ENCODE measurements at regions not wholly inside any gene's neighbourhood (a gene's known extent, or its start where the extent isn't known, plus 50 kb on each side); places are given as distances from the start of the nearest gene placed in this dataset.

DNA sequence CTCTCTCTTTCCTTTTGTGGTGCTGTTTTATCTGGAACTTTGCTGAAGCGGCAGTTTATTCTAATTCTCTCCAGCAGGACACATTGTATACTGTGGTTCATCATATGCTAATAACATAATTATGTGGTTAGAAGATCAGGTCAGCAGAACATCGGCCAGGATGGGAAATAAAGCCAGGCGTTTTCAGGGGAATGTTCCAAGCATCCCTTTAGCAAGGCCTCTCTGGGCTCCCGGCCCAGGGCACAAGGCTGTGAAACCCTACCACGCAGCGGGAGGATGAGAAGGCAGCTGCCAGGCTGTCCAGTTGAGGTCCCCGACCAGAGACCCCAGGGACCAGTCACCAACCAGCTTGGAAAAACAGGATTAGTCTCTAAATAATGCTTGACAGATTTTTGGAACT is 112.2 kb upstream of the GALNT17 start:
- TF ChIP-seq CTCF (IDR thresholded peaks at IDR 0.05; ENCODE audit: insufficient read depth, low read length) (no peak), SPI1 (IDR thresholded peaks at IDR 0.05; ENCODE audit: borderline replicate concordance, low read depth) (no peak), POLR2AphosphoS5 (IDR thresholded peaks at IDR 0.05; ENCODE audit: low read depth) (no peak), GABPA (IDR thresholded peaks at IDR 0.05; ENCODE audit: low read depth) (no peak)
- TF ChIP-seq, protein P1, sequence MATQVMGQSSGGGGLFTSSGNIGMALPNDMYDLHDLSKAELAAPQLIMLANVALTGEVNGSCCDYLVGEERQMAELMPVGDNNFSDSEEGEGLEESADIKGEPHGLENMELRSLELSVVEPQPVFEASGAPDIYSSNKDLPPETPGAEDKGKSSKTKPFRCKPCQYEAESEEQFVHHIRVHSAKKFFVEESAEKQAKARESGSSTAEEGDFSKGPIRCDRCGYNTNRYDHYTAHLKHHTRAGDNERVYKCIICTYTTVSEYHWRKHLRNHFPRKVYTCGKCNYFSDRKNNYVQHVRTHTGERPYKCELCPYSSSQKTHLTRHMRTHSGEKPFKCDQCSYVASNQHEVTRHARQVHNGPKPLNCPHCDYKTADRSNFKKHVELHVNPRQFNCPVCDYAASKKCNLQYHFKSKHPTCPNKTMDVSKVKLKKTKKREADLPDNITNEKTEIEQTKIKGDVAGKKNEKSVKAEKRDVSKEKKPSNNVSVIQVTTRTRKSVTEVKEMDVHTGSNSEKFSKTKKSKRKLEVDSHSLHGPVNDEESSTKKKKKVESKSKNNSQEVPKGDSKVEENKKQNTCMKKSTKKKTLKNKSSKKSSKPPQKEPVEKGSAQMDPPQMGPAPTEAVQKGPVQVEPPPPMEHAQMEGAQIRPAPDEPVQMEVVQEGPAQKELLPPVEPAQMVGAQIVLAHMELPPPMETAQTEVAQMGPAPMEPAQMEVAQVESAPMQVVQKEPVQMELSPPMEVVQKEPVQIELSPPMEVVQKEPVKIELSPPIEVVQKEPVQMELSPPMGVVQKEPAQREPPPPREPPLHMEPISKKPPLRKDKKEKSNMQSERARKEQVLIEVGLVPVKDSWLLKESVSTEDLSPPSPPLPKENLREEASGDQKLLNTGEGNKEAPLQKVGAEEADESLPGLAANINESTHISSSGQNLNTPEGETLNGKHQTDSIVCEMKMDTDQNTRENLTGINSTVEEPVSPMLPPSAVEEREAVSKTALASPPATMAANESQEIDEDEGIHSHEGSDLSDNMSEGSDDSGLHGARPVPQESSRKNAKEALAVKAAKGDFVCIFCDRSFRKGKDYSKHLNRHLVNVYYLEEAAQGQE (IDR thresholded peaks at IDR 0.05; ENCODE audit: insufficient replicate concordance, low read depth) = no peak
- no peak overlapping the region for H3K4me3 ChIP-seq (replicated peaks; ENCODE audit: insufficient read depth, low read length)
- no peak overlapping the region for H3K27ac ChIP-seq (replicated peaks)
- no peaks in the 10 kb centered on the region for H3K27me3 ChIP-seq (ENCODE audit: insufficient read depth, poor library complexity, severe bottlenecking)
- DNase-seq (ENCODE audit: low read depth in 1 of 2, low spot score in 1 of 2) = no peak

DNA sequence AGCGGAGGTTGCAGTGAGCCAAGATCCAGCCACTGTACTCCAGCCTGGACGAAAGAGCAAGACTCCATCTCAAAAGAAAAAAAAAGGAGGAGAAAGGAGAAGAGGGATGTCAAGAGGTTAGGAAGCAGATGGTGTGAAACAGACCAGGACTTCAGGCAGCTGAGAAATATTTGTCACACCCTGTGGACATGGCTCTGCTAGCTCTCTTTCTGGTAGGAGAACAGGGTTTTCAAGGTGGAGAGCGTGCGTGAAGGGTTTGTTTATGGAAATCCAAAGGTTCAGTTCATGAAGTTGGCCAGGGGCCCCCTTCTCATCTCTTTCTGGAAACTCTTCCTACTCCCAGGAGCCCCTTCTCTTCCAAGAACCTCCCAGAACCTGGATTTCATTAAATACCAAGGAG is 110.8 kb upstream of the GALNT17 start:
- no peak for DNase-seq (ENCODE audit: low read depth in 1 of 2, low spot score in 1 of 2)
- Histone ChIP-seq H3K27me3 (ENCODE audit: insufficient read depth, poor library complexity, severe bottlenecking) (no peaks in the 10 kb centered on the region), H3K27ac (replicated peaks) (no peak overlapping the region), H3K4me3 (replicated peaks; ENCODE audit: insufficient read depth, low read length) (no peak overlapping the region)
- TF ChIP-seq GABPA (IDR thresholded peaks at IDR 0.05; ENCODE audit: low read depth) = no peak
- TF ChIP-seq POLR2AphosphoS5 (IDR thresholded peaks at IDR 0.05; ENCODE audit: low read depth) = no peak
- TF ChIP-seq SPI1 (IDR thresholded peaks at IDR 0.05; ENCODE audit: borderline replicate concordance, low read depth) = no peak
- TF ChIP-seq, protein P1 (IDR thresholded peaks at IDR 0.05; ENCODE audit: insufficient replicate concordance, low read depth) = no peak
- no peak for TF ChIP-seq CTCF (IDR thresholded peaks at IDR 0.05; ENCODE audit: insufficient read depth, low read length)

DNA sequence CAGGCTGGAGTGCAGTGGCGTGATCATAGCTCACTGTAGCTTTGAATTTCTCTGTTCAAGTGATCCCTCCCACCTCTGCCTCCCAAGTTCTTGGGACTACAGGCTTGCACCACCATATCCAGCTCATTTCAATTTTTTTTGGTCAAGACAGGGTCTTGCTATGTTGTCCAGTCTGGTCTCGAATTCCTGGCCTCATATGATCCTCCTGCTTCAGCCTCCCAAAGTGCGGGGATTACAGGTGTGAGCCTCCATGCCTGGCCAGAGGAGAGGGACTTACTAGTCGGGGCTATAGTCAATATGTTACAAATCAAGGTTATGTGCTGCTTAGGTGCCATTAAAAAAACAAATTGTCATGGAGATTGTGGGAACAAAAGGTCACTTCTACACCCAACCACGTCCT is 105.3 kb upstream of the GALNT17 start:
- Histone ChIP-seq H3K27ac (replicated peaks) (no peak overlapping the region), H3K4me3 (replicated peaks; ENCODE audit: insufficient read depth, low read length) (no peak overlapping the region), H3K27me3 (ENCODE audit: insufficient read depth, poor library complexity, severe bottlenecking) (no peaks in the 10 kb centered on the region)
- DNase-seq (ENCODE audit: low read depth in 1 of 2, low spot score in 1 of 2) = no peak
- TF ChIP-seq POLR2AphosphoS5 (IDR thresholded peaks at IDR 0.05; ENCODE audit: low read depth) = no peak
- no peak for TF ChIP-seq GABPA (IDR thresholded peaks at IDR 0.05; ENCODE audit: low read depth)

DNA sequence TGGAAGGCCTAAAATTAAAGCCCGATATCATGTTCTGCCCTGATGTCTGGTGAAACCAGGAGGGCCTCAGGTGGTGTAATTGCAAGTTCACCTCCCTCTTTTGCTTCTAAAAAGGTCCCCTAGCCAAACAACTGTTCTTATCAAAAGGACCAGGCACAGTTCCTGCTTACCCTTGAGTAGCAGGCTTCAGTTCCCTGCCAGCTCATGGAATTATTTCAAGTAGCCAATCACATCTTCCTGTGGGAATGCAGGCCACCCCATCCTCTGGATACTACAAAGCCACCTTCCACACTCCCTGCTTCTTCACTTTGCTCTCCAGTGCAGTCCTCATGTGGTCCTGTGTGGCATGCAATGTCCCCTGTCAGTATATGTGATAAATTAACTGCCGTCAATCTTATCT is 97.7 kb upstream of the GALNT17 start:
- Histone ChIP-seq H3K27ac (replicated peaks) (no peak overlapping the region), H3K4me3 (replicated peaks; ENCODE audit: insufficient read depth, low read length) (no peak overlapping the region), H3K27me3 (ENCODE audit: insufficient read depth, poor library complexity, severe bottlenecking) (no peaks in the 10 kb centered on the region)
- DNase-seq (ENCODE audit: low read depth in 1 of 2, low spot score in 1 of 2) = no peak
- TF ChIP-seq, protein P1 (IDR thresholded peaks at IDR 0.05; ENCODE audit: insufficient replicate concordance, low read depth) = no peak
- no peak for TF ChIP-seq POLR2AphosphoS5 (IDR thresholded peaks at IDR 0.05; ENCODE audit: low read depth)
- TF ChIP-seq GABPA (IDR thresholded peaks at IDR 0.05; ENCODE audit: low read depth) = no peak
- no peak for TF ChIP-seq SPI1 (IDR thresholded peaks at IDR 0.05; ENCODE audit: borderline replicate concordance, low read depth)
- no peak for TF ChIP-seq CTCF (IDR thresholded peaks at IDR 0.05; ENCODE audit: insufficient read depth, low read length)

All from HL-60 (cell line).